ENCODE measurements at regions not wholly inside any gene's neighbourhood (a gene's known extent, or its start where the extent isn't known, plus 50 kb on each side); places are given as distances from the start of the nearest gene placed in this dataset.

DNA sequence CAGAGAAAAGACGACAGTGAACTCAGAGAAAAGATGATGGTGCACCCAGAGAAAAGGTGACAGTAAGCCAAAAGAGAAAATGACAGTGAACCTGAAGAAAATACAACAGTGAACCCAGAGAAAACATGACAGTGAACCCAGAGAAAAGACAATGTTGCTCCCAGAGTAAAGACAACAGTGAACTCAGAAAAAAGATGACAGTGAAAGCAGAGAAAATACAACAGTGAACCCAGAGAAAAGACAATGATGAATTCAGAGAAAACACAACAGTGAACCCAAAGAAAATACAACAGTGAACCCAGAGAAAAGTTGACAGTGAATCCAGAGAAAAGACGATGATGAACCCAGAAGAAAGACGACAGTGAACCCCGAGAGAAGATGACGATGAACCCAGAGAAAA lies 140.5 kb upstream of the MAP3K4 start (continued):
- TF ChIP-seq, protein P1, sequence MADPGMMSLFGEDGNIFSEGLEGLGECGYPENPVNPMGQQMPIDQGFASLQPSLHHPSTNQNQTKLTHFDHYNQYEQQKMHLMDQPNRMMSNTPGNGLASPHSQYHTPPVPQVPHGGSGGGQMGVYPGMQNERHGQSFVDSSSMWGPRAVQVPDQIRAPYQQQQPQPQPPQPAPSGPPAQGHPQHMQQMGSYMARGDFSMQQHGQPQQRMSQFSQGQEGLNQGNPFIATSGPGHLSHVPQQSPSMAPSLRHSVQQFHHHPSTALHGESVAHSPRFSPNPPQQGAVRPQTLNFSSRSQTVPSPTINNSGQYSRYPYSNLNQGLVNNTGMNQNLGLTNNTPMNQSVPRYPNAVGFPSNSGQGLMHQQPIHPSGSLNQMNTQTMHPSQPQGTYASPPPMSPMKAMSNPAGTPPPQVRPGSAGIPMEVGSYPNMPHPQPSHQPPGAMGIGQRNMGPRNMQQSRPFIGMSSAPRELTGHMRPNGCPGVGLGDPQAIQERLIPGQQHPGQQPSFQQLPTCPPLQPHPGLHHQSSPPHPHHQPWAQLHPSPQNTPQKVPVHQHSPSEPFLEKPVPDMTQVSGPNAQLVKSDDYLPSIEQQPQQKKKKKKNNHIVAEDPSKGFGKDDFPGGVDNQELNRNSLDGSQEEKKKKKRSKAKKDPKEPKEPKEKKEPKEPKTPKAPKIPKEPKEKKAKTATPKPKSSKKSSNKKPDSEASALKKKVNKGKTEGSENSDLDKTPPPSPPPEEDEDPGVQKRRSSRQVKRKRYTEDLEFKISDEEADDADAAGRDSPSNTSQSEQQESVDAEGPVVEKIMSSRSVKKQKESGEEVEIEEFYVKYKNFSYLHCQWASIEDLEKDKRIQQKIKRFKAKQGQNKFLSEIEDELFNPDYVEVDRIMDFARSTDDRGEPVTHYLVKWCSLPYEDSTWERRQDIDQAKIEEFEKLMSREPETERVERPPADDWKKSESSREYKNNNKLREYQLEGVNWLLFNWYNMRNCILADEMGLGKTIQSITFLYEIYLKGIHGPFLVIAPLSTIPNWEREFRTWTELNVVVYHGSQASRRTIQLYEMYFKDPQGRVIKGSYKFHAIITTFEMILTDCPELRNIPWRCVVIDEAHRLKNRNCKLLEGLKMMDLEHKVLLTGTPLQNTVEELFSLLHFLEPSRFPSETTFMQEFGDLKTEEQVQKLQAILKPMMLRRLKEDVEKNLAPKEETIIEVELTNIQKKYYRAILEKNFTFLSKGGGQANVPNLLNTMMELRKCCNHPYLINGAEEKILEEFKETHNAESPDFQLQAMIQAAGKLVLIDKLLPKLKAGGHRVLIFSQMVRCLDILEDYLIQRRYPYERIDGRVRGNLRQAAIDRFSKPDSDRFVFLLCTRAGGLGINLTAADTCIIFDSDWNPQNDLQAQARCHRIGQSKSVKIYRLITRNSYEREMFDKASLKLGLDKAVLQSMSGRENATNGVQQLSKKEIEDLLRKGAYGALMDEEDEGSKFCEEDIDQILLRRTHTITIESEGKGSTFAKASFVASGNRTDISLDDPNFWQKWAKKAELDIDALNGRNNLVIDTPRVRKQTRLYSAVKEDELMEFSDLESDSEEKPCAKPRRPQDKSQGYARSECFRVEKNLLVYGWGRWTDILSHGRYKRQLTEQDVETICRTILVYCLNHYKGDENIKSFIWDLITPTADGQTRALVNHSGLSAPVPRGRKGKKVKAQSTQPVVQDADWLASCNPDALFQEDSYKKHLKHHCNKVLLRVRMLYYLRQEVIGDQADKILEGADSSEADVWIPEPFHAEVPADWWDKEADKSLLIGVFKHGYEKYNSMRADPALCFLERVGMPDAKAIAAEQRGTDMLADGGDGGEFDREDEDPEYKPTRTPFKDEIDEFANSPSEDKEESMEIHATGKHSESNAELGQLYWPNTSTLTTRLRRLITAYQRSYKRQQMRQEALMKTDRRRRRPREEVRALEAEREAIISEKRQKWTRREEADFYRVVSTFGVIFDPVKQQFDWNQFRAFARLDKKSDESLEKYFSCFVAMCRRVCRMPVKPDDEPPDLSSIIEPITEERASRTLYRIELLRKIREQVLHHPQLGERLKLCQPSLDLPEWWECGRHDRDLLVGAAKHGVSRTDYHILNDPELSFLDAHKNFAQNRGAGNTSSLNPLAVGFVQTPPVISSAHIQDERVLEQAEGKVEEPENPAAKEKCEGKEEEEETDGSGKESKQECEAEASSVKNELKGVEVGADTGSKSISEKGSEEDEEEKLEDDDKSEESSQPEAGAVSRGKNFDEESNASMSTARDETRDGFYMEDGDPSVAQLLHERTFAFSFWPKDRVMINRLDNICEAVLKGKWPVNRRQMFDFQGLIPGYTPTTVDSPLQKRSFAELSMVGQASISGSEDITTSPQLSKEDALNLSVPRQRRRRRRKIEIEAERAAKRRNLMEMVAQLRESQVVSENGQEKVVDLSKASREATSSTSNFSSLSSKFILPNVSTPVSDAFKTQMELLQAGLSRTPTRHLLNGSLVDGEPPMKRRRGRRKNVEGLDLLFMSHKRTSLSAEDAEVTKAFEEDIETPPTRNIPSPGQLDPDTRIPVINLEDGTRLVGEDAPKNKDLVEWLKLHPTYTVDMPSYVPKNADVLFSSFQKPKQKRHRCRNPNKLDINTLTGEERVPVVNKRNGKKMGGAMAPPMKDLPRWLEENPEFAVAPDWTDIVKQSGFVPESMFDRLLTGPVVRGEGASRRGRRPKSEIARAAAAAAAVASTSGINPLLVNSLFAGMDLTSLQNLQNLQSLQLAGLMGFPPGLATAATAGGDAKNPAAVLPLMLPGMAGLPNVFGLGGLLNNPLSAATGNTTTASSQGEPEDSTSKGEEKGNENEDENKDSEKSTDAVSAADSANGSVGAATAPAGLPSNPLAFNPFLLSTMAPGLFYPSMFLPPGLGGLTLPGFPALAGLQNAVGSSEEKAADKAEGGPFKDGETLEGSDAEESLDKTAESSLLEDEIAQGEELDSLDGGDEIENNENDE (IDR thresholded peaks at IDR 0.05; ENCODE audit: insufficient replicate concordance, low read length): no peak
- no peak for TF ChIP-seq FOSL1 (IDR thresholded peaks at IDR 0.05; ENCODE audit: insufficient read depth, low read depth, low read length)
- no peak for TF ChIP-seq MAFK (IDR thresholded peaks at IDR 0.05; ENCODE audit: low read depth, low read length)
- TF ChIP-seq HDAC6 (IDR thresholded peaks at IDR 0.05; ENCODE audit: low read depth, low read length): no peak
- no peak for TF ChIP-seq TAF7 (optimal IDR thresholded peaks at IDR 0.05; ENCODE audit: borderline replicate concordance, low read depth, low read length)
- no peak for TF ChIP-seq KDM5A (IDR thresholded peaks at IDR 0.05; ENCODE audit: low read length)
- no peak for TF ChIP-seq YY1 (IDR thresholded peaks at IDR 0.05; ENCODE audit: low read depth, low read length)
- no peak for TF ChIP-seq CREB1 (IDR thresholded peaks at IDR 0.05)
- no peak for TF ChIP-seq SIN3A (conservative IDR thresholded peaks at IDR 0.05 in 1 of 2, IDR thresholded peaks at IDR 0.05 in 1 of 2; ENCODE audit: low read depth in 1 of 2, low read length in 2 of 2)
- no peak for TF ChIP-seq RBBP5 (IDR thresholded peaks at IDR 0.05; ENCODE audit: borderline replicate concordance, low read depth, low read length)
- no peak for TF ChIP-seq RFX5 (IDR thresholded peaks at IDR 0.05; ENCODE audit: borderline replicate concordance, low read depth, low read length)
- no peak for TF ChIP-seq KDM1A (IDR thresholded peaks at IDR 0.05; ENCODE audit: borderline replicate concordance, low read length)
- no peak for TF ChIP-seq POU5F1 (IDR thresholded peaks at IDR 0.05; ENCODE audit: low read depth, low read length)
